GM18868 (cell line): ENCODE measurements at regions not wholly inside any gene's neighbourhood (a gene's known extent, or its start where the extent isn't known, plus 50 kb on each side); places are given as distances from the start of the nearest gene placed in this dataset.

ENCODE experiments used
- ATAC-seq: cut with Tn5 transposase; IDR thresholded peaks from one replicate; pipeline ENCODE4 v1.9.1; 2021; ENCODE audit warnings: mild to moderate bottlenecking, moderate library complexity; ENCODE audit not compliant: unreplicated experiment

DNA sequence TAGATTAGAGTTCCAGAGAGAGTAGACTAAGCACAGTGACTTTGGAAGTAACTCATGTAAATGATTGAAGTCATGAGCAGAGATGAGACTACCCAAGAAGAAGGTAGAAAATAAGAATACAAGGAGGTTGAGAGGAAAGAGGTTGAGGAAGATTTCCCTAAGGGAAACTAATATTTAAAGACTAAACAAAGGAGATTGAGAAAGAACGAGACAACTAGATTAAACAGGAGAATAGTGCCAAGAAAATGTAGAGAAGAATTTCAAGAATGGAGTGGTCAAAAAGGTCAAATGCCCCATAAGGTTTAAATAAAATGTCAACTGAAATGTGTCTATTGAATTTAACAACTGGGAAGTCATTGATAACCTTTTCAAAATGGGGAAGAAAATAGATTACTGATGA lies 59.0 kb downstream of the RPS29 start:
- no peak for ATAC-seq

GRCh38 chr14:49526101-49526500 lies 60.1 kb downstream of the RPS29 start:
- no peak for ATAC-seq

DNA sequence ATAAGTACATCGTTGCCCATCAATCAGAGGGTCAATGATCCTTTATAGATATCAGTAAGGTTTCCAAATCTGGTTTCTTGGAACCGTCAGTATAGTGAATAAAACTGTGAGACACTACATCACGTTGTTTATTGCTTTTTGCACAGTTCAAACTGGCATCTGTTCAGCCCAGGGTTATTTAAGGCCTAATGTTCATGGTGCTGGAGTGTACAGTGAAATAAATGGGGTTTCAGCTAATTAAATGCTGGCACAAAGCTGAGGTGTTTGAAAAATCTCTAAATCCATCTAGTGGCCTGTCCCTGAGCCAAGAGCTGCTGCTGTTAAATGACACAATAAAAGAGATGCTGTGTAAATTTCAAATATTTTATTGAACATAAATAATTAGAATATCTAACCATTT lies 69.9 kb downstream of the RPS29 start:
- ATAC-seq = no peak

DNA sequence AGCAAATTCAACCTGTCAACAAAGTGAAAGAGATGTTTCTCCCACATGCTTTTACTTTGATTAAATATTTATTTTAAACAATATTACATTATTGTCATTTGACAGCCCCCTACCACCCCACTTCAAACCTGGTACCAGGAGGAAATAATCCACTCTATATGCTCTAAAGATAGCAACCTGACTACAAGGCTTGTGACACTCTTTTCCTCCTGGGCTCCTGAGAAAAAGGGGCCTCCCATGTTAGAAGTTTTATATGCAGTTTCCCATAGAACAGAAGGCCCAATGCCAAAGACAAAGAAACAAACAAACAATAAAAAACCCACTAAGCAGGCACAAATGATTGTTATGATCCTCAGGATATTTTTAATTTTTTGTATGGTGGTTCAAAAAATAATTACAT lies 73.6 kb downstream of the RPS29 start:
- ATAC-seq = no peak

DNA sequence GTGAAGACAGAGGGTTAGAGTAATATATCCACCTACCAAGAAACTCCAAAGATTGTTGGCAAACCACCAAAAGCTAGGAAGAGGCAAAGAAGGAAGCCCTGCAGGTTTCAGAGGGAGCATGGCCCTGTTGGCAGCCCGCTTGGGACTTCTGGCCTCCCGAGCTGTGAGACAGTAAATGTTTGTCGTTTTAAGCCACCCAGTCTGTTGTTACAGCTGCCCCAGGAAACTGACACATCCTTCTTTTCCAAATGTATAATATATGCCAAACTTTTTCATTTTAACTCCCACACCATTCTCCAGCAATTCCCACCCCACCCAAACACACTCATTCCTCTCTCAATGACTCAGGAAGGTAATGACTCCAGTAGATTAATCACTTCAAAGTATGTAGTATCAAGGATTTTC lies 74.0 kb downstream of the RPS29 start:
- no peak for ATAC-seq

DNA sequence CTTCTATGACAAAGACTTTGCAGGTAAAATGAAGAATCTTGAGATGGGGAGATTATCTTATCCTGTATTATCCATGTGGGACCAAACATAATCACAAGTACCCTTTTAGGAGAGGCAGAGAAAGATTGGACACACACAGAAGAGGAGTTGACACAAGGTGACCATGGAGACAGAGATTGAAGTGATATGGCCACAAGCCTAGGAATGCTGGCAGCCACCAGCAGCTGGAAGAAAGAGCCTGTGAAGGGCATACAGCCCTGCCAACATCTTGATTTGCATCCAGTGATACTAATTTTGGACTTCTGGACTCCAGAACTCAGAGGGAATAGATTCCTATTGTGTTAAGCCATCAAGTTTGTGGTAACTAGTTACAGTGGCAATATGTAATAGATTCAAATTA lies 78.1 kb downstream of the RPS29 start:
- ATAC-seq = no peak

GRCh38 chr14:49506650-49507049 lies 79.5 kb downstream of the RPS29 start:
- ATAC-seq = no peak

GRCh38 chr14:49505041-49505766 lies 81.0 kb downstream of the RPS29 start:
- no peak for ATAC-seq

DNA sequence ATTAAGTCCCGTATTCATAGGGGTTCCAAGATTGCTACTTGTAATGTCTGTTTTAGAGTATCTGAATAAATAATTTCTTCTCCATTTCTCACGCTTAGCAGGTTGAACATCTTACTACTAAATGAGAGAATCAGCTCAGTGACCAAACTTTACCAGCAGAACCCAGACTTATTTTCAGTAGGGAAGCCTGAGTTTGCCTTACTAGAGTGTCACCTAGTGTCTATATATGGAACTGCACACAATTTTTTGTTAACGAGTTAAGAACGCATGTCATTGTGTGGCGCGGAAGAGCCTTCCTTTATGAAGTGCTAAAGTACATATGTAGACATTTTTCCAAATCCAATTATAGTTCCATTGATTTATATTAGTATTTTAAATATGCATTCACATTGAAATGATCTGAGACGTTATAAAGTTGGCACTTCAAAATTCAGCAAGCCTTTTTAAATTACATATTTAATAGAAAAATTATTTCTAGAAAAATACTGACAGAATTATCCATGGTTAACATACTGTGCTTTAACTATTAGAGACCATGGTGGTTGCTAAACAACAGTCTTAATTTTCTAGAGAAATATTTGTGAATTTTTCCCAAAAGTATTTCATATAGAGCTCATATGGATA lies 88.3 kb downstream of the RPS29 start:
- peak; percentile 93 for ATAC-seq

- no peak for ATAC-seq
These were observed 88.9 kb downstream of the RPS29 start for GRCh38 chr14:49497267-49497666.

- no peak for ATAC-seq
These were observed 91.3 kb downstream of the RPS29 start for GRCh38 chr14:49494836-49495235.

GRCh38 chr14:49493557-49493956 lies 92.6 kb downstream of the RPS29 start:
- ATAC-seq = no peak

- ATAC-seq = no peak
These were observed 94.0 kb downstream of the RPS29 start for GRCh38 chr14:49492151-49492550.

GRCh38 chr14:49489341-49489740 lies 96.8 kb downstream of the RPS29 start:
- ATAC-seq = no peak

GRCh38 chr14:49487238-49487637 lies 98.9 kb downstream of the RPS29 start:
- no peak for ATAC-seq

- no peak for ATAC-seq
These were observed 100.9 kb downstream of the RPS29 start for GRCh38 chr14:49485290-49485689.

GRCh38 chr14:49484180-49484579 lies 102.0 kb downstream of the RPS29 start:
- ATAC-seq = no peak

DNA sequence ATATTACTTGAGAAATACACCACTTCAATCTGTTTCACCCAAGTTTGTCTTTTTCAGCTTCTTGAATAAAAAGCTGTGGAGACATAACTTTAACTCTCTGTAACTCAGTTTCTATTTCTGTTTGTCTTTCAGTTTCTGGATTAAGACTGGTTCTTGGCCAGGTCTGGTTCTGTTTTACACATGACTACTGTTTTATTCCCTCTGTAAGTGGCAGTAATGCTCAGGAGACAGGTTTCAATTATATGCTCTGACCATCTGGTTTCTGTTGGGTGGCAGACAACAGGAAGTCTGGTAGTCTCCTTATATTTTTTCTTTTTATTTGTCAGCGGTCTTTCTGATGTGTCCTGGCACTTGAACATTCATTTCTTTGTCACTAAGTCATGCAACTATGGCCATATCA lies 102.9 kb downstream of the RPS29 start:
- peak; percentile 85 for ATAC-seq

DNA sequence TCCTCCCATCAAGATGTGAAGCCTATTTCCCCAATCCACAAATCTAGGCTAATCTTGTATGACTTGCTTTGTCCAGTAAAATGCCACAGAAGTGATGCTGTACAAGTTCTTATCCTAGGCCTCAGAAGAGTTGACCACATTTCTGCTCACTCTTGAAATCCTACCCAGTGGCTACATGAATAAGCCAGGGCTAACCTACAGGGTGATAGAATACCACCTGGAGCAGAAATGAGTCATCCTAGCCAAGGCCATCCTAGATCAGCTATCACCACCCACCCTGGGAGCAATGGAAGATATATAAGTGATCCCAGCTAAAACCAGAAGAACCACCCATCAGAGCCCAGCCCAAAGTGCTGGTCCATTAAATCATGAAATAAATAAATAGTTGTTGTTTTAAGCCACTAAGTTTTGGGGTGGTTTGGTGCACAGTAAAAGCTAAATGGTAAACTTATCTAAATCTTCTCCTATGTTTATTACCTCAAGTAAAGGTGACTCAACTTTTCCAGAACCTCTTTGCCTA lies 105.1 kb downstream of the RPS29 start:
- no peak for ATAC-seq

- no peak for ATAC-seq
These were observed 106.0 kb downstream of the RPS29 start for GRCh38 chr14:49480053-49480760.

- no peak for ATAC-seq
These were observed 106.7 kb downstream of the RPS29 start for GRCh38 chr14:49479432-49479831.

DNA sequence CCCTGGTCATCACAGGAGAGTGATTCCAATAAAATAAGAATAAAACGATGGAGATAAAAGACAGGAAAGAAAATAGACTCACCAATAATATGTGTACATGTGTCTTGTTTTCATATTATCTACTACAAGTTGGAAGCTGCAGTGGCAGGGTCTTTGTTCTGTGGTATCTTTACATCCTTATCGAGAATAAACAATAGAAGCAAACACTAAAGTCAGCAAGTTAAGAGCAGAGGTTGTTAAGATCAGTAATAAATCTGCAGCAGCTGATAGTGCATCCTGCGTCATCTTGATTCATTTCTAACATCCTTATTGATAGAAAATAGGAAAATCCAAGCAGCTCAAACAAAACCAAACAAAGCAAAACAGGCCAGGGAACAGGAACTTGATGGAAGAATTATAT lies 107.4 kb downstream of the RPS29 start:
- no peak for ATAC-seq
